ENCODE measurements at regions not wholly inside any gene's neighbourhood (a gene's known extent, or its start where the extent isn't known, plus 50 kb on each side); places are given as distances from the start of the nearest gene placed in this dataset.

- ATAC-seq (no peak), DNase-seq (ENCODE audit: low spot score) (no peak)
- Mint-ChIP-seq H3K27ac (no peak overlapping the region), H3K9me3 (no peaks in the 10 kb centered on the region), H3K27me3 (ENCODE audit: insufficient read depth, low read depth, poor library complexity) (peaks cover 1% of the 10 kb centered on the region), H3K4me1 (peaks cover 13% of the 10 kb centered on the region; the same call in 2 of the 3 replicates), H3K36me3 (ENCODE audit: low read depth) (no peaks in the 10 kb centered on the region), H3K4me3 (no peak overlapping the region)
- no peak for TF ChIP-seq CTCF (conservative IDR thresholded peaks at IDR 0.05; ENCODE audit: low read depth in 2 of 2)
- no peak for TF ChIP-seq POLR2AphosphoS5 (IDR thresholded peaks at IDR 0.05; ENCODE audit: low read depth)
- TF ChIP-seq JUNB (IDR thresholded peaks at IDR 0.05; ENCODE audit: unreplicated experiment) = no peak
- TF ChIP-seq NANOG (IDR thresholded peaks at IDR 0.05; ENCODE audit: borderline replicate concordance) = no peak
- no peaks in the 10 kb centered on the region for H4K20me1 ChIP-seq (replicated peaks; ENCODE audit: insufficient read depth)
- no peak overlapping the region for H3K4me2 ChIP-seq
- no peak overlapping the region for H3K27ac ChIP-seq (ENCODE audit: low read depth)
- H2AFZ ChIP-seq = peak overlapping the region; percentile 16; the same call in 1 of the 2 replicates
- H3K4me1 ChIP-seq (ENCODE audit: insufficient read depth) = no peaks in the 10 kb centered on the region; the same call in 1 of the 2 replicates
- no peaks in the 10 kb centered on the region for H3K27me3 ChIP-seq (ENCODE audit: insufficient read depth)
- no peaks in the 10 kb centered on the region for H3K79me2 ChIP-seq (replicated peaks; ENCODE audit: insufficient read depth)
- H3K4me3 ChIP-seq = no peak overlapping the region
- no peaks in the 10 kb centered on the region for H3F3A ChIP-seq (replicated peaks; ENCODE audit: low read depth)
- no peaks in the 10 kb centered on the region; the same call in 1 of the 2 replicates for H3K9me2 ChIP-seq (ENCODE audit: insufficient read depth)
- no peaks in the 10 kb centered on the region for H3K36me3 ChIP-seq (ENCODE audit: insufficient read depth)
Observed at GRCh38 chr5:87119588-87119987, 148.1 kb upstream of the RASA1 start.

- no peak overlapping the region for H3K27ac ChIP-seq (ENCODE audit: low read depth)
- Mint-ChIP-seq H3K9me3 (no peaks in the 10 kb centered on the region), H3K36me3 (ENCODE audit: low read depth) (no peaks in the 10 kb centered on the region), H3K27me3 (ENCODE audit: insufficient read depth, low read depth, poor library complexity) (peaks cover 1% of the 10 kb centered on the region), H3K4me3 (no peak overlapping the region), H3K4me1 (peaks cover 13% of the 10 kb centered on the region; the same call in 2 of the 3 replicates), H3K27ac (no peak overlapping the region)
- no peaks in the 10 kb centered on the region; the same call in 1 of the 2 replicates for H3K9me2 ChIP-seq (ENCODE audit: insufficient read depth)
- H3K4me1 ChIP-seq (ENCODE audit: insufficient read depth) = no peaks in the 10 kb centered on the region; the same call in 1 of the 2 replicates
- no peak for DNase-seq (ENCODE audit: low spot score)
- H3K79me2 ChIP-seq (replicated peaks; ENCODE audit: insufficient read depth) = no peaks in the 10 kb centered on the region
- no peak overlapping the region for H3K4me2 ChIP-seq
- no peak overlapping the region for H2AFZ ChIP-seq
- no peaks in the 10 kb centered on the region for H4K20me1 ChIP-seq (replicated peaks; ENCODE audit: insufficient read depth)
- no peaks in the 10 kb centered on the region for H3K27me3 ChIP-seq (ENCODE audit: insufficient read depth)
- ATAC-seq = no peak
- no peaks in the 10 kb centered on the region for H3F3A ChIP-seq (replicated peaks; ENCODE audit: low read depth)
- H3K4me3 ChIP-seq = no peak overlapping the region
- TF ChIP-seq ZNF114 (CRISPR knock-in tag; IDR thresholded peaks at IDR 0.05) = no peak
- TF ChIP-seq REST (IDR thresholded peaks at IDR 0.05; ENCODE audit: unreplicated experiment) = no peak
- TF ChIP-seq JUNB (IDR thresholded peaks at IDR 0.05; ENCODE audit: unreplicated experiment) = no peak
- no peak for TF ChIP-seq CREB1 (CRISPR knock-in tag; IDR thresholded peaks at IDR 0.05; ENCODE audit: low read depth)
- TF ChIP-seq STAT1 (IDR thresholded peaks at IDR 0.05; ENCODE audit: unreplicated experiment) = no peak
- no peak for TF ChIP-seq EZH2 (IDR thresholded peaks at IDR 0.05; ENCODE audit: low read depth, unreplicated experiment)
- no peaks in the 10 kb centered on the region for H3K36me3 ChIP-seq (ENCODE audit: insufficient read depth)
Observed at GRCh38 chr5:87120518-87121303, 147.0 kb upstream of the RASA1 start.

Data from GM23338 (cell line).